ENCODE measurements at regions not wholly inside any gene's neighbourhood (a gene's known extent, or its start where the extent isn't known, plus 50 kb on each side); places are given as distances from the start of the nearest gene placed in this dataset.

DNA sequence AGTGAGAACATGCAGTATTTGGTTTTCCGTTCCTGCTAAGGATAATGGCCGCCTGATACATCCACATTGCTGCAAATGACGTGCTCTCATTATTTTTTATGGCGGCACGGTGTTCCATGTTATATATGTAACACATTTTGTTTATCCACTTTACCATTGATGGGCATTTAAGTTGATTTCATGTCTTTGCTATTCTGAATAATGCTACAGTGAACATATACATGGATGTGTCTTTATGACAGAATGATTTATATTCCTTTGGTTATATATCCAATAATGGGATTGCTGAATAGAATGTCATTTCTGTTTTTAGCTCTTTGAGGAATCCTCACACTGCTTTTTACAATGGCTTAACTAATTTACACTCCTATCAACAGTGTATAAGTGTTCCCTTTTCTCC, 1223.2 kb downstream of the RAPGEF2 start:
- no peak overlapping the region for H3K4me3 ChIP-seq
- TF ChIP-seq, protein P1, sequence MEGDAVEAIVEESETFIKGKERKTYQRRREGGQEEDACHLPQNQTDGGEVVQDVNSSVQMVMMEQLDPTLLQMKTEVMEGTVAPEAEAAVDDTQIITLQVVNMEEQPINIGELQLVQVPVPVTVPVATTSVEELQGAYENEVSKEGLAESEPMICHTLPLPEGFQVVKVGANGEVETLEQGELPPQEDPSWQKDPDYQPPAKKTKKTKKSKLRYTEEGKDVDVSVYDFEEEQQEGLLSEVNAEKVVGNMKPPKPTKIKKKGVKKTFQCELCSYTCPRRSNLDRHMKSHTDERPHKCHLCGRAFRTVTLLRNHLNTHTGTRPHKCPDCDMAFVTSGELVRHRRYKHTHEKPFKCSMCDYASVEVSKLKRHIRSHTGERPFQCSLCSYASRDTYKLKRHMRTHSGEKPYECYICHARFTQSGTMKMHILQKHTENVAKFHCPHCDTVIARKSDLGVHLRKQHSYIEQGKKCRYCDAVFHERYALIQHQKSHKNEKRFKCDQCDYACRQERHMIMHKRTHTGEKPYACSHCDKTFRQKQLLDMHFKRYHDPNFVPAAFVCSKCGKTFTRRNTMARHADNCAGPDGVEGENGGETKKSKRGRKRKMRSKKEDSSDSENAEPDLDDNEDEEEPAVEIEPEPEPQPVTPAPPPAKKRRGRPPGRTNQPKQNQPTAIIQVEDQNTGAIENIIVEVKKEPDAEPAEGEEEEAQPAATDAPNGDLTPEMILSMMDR (IDR thresholded peaks at IDR 0.05) = no peak
- H3K4me1 ChIP-seq (ENCODE audit: control insufficient read depth in 1 of 2, low read depth in 2 of 2) = no peaks in the 10 kb centered on the region
- no peak for DNase-seq (ENCODE audit: low spot score)
- H3K9me3 ChIP-seq = no peaks in the 10 kb centered on the region
- no peak for ATAC-seq (ENCODE audit: insufficient number of reproducible peaks, low FRiP score, low read depth)
- H3K27me3 ChIP-seq (replicated peaks; ENCODE audit: insufficient read depth) = no peaks in the 10 kb centered on the region
- H3K27ac ChIP-seq = no peak overlapping the region
- H3K36me3 ChIP-seq = no peaks in the 10 kb centered on the region

DNA sequence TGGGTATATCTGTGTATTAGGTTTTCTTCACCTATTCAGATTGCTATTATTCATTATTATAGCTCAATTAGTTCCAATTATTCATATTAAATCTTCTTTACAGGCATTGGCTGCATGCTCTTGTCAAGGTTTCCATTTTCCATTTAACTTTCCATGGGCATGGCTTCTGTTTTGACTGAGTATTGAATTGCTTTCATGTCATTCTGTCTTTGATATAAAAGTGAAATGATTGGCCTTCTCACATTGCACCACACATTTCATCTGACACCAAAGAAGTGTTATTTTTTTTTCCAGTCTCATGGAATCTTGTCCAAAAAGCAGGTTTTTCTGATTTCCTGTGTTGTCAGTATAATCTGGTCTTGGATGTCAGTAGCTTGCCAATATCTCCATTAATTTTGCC, 1244.3 kb downstream of the RAPGEF2 start:
- Histone ChIP-seq H3K4me1 (ENCODE audit: control insufficient read depth in 1 of 2, low read depth in 2 of 2) (no peaks in the 10 kb centered on the region), H3K27me3 (replicated peaks; ENCODE audit: insufficient read depth) (no peaks in the 10 kb centered on the region), H3K27ac (no peak overlapping the region), H3K4me3 (no peak overlapping the region), H3K9me3 (no peaks in the 10 kb centered on the region), H3K36me3 (no peaks in the 10 kb centered on the region)
- ATAC-seq (ENCODE audit: insufficient number of reproducible peaks, low FRiP score, low read depth) = no peak
- DNase-seq (ENCODE audit: low spot score) = no peak
- TF ChIP-seq, protein P1 (IDR thresholded peaks at IDR 0.05) = no peak

DNA sequence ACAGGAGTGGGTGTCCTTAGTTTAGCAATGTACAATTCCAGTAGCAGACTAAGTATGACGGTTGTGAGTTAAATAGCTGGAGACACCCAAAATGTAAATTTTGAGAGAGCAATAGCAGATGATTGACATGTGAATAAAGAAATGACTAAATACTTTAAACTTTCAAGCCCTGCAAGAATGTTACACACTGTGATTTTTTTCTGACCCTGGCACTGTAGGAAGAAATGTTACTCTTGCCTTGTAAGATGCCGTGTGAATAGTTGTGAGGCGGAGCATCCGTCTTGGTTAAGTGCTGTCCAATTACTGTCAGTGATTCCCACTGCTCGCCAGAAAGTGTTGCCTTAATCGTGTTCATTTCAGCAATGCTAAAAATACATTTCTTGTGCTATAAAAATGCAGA, 1248.1 kb downstream of the RAPGEF2 start:
- Histone ChIP-seq H3K36me3 (no peaks in the 10 kb centered on the region), H3K4me1 (ENCODE audit: control insufficient read depth in 1 of 2, low read depth in 2 of 2) (no peaks in the 10 kb centered on the region), H3K27me3 (replicated peaks; ENCODE audit: insufficient read depth) (no peaks in the 10 kb centered on the region), H3K9me3 (no peaks in the 10 kb centered on the region), H3K4me3 (no peak overlapping the region), H3K27ac (no peak overlapping the region)
- TF ChIP-seq, protein P1 (IDR thresholded peaks at IDR 0.05) = no peak
- DNase-seq (ENCODE audit: low spot score) (no peak), ATAC-seq (ENCODE audit: insufficient number of reproducible peaks, low FRiP score, low read depth) (no peak)

DNA sequence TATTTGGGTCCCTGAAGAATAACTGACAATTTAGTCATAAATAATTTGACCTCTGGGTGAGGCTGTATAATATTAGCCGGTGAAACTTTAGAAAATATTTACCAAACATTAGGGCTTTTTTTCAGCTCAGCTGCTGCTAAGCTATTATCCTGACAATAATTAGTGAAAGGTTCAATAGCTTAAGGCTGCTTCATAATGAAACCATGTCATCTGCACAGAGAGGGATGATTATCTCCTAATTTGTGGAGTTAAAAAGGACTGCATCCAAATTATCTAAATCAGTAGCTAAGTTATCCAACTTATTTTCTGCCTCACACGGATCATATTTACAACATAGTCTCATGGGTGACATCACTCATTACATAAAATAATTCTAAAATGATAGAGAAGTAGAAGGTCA, 1249.8 kb downstream of the RAPGEF2 start:
- ATAC-seq (ENCODE audit: insufficient number of reproducible peaks, low FRiP score, low read depth) (no peak), DNase-seq (ENCODE audit: low spot score) (no peak)
- no peak overlapping the region for H3K27ac ChIP-seq
- H3K4me3 ChIP-seq = no peak overlapping the region
- no peaks in the 10 kb centered on the region for H3K9me3 ChIP-seq
- no peaks in the 10 kb centered on the region for H3K4me1 ChIP-seq (ENCODE audit: control insufficient read depth in 1 of 2, low read depth in 2 of 2)
- H3K27me3 ChIP-seq (replicated peaks; ENCODE audit: insufficient read depth) = no peaks in the 10 kb centered on the region
- TF ChIP-seq, protein P1 (IDR thresholded peaks at IDR 0.05) = no peak
- H3K36me3 ChIP-seq = no peaks in the 10 kb centered on the region

DNA sequence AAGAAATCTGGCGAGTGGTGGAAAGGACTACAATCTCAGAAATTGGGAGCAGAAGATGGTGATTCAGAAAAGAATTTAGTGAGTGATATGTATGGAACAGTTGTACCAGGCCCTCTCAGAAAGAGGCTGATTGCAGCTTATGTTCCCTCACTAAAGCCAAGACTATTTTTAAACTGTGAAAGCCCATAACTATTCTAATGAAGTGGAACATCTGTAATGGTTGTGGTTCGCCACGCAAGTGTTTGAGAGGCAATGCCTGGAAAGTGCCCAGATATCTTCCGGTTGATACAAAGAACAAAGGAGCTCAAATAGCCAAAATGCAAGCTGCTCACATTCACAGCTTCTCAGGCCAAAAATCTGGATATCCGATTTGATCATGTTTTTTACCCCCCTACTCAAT, 1250.7 kb downstream of the RAPGEF2 start:
- Histone ChIP-seq H3K36me3 (no peaks in the 10 kb centered on the region), H3K27ac (no peak overlapping the region), H3K9me3 (no peaks in the 10 kb centered on the region), H3K27me3 (replicated peaks; ENCODE audit: insufficient read depth) (no peaks in the 10 kb centered on the region), H3K4me1 (ENCODE audit: control insufficient read depth in 1 of 2, low read depth in 2 of 2) (no peaks in the 10 kb centered on the region), H3K4me3 (no peak overlapping the region)
- ATAC-seq (ENCODE audit: insufficient number of reproducible peaks, low FRiP score, low read depth) (no peak), DNase-seq (ENCODE audit: low spot score) (no peak)
- TF ChIP-seq, protein P1 (IDR thresholded peaks at IDR 0.05) = no peak

All from thoracic aorta (tissue), 2 donors.